A673 (cell line): ENCODE measurements at regions not wholly inside any gene's neighbourhood (a gene's known extent, or its start where the extent isn't known, plus 50 kb on each side); places are given as distances from the start of the nearest gene placed in this dataset.

Experiments
- BruUV-seq: library from RNA; stranded (reverse); fragments of 400-500 nt; replicated peaks from 2 replicates; lab custom pipeline; 2021; lab: Mats Ljungman, UMichigan
- CTCF ChIA-PET: fragments of 300-600 bp; sonication (Branson Sonifier 250); formaldehyde crosslinking; loops from one replicate; lab custom pipeline; 2022; ENCODE audit warnings: antibody characterized with exemption; lab: Charles Lee
- POLR2A ChIA-PET: fragments of 300-600 bp; sonication (Branson Sonifier 250); formaldehyde crosslinking; loops from one replicate; lab custom pipeline; 2022; ENCODE audit warnings: antibody characterized with exemption; ENCODE audit not compliant: low non-redundant PET; lab: Charles Lee
- DNase-seq: peaks from one replicate; pipeline ENCODE4 v3.0.0-alpha.2; 2015; ENCODE audit warnings: low spot score
- H3K27ac ChIP-seq: fragments of 200-600 bp; sonication (generic); 2 replicates; pipeline ENCODE4 v1.5.1; 2016; ENCODE audit warnings: mixed run types, low read depth, mild to moderate bottlenecking, mixed read lengths, antibody characterized with exemption, low read length; ENCODE audit not compliant: poor library complexity, severe bottlenecking
- H3K27me3 ChIP-seq: fragments of 200-600 bp; sonication (generic); replicated peaks from 2 replicates; pipeline ENCODE4 v1.6.1; 2017; ENCODE audit warnings: mixed run types, low read depth, mild to moderate bottlenecking, mixed read lengths, antibody characterized with exemption, low read length; ENCODE audit not compliant: insufficient read depth, poor library complexity
- H3K36me3 ChIP-seq: fragments of 200-600 bp; sonication (generic); 2 replicates; pipeline ENCODE4 v1.6.1; 2016; ENCODE audit warnings: mixed run types, mild to moderate bottlenecking, mixed read lengths, antibody characterized with exemption, low read length; ENCODE audit not compliant: insufficient read depth, poor library complexity, severe bottlenecking
- H3K4me1 ChIP-seq: fragments of 200-600 bp; sonication (generic); 2 replicates; pipeline ENCODE4 v1.6.1; 2017; ENCODE audit warnings: mixed run types, mild to moderate bottlenecking, mixed read lengths, antibody characterized with exemption, low read length; ENCODE audit not compliant: insufficient read depth, poor library complexity, severe bottlenecking
- H3K4me3 ChIP-seq: fragments of 200-600 bp; sonication (generic); 2 replicates; pipeline ENCODE4 v1.5.1; 2016; ENCODE audit warnings: low read depth, mixed run types, mild to moderate bottlenecking, mixed read lengths, low read length; ENCODE audit not compliant: poor library complexity, severe bottlenecking
- H3K9me3 ChIP-seq: fragments of 200-600 bp; sonication (generic); 2 replicates; pipeline ENCODE4 v1.6.1; 2016; ENCODE audit warnings: mixed run types, low read depth, mild to moderate bottlenecking, mixed read lengths, antibody characterized with exemption, low read length; ENCODE audit not compliant: poor library complexity, severe bottlenecking
- EZH2 ChIP-seq: fragments of 200-600 bp; sonication (generic); IDR thresholded peaks from 2 replicates; pipeline ENCODE4 v1.6.1; 2017; ENCODE audit warnings: borderline replicate concordance, low read depth, mild to moderate bottlenecking, mixed read lengths, antibody characterized with exemption, low read length; ENCODE audit not compliant: poor library complexity, severe bottlenecking
- intact Hi-C: fragments of 100-400 bp; cut with micrococcal nuclease; formaldehyde crosslinking; loops from one replicate; pipeline ENCODE4 v1.10.0; 2022; ENCODE audit not compliant: unreplicated experiment
- TF ChIP-seq, protein P1 (sequence below): fragments of 300-800, 200-600 bp; sonication (generic); conservative IDR thresholded peaks from 2 replicates; pipeline ENCODE4 v1.5.1; 2017; ENCODE audit warnings: low read depth, mild to moderate bottlenecking, antibody characterized with exemption, low read length, moderate library complexity, mixed read lengths

DNA sequence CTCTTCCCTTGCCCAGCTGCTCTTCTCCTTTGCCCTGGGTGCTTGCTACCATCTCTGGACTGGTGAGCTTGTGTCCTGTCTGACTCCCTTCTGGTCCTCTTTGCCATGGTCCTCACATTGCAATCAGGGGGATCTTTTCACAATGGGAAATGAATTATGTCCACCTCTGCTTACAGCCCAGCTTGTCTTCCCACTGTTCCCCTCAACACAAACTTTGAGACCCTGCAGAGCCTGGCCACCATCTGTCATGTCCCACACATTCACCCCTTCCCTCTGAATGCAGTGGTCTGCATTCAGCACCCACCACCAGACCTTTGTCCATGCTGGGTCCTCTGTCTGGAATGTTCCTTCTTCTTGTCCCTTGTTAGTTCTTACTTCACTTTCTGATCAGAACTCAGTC, 100.5 kb downstream of the ABHD5 start:
- ChIA-PET CTCF (no interaction called here), POLR2A (no interaction called here)
- intact Hi-C loops: no loop called here
- no peak for DNase-seq
- H3K4me1 ChIP-seq: no peaks in the 10 kb centered on the region
- no peak overlapping the region for H3K4me3 ChIP-seq
- no peak overlapping the region for H3K27ac ChIP-seq
- no TSS peak for BruUV-seq
- H3K36me3 ChIP-seq: no peaks in the 10 kb centered on the region
- no peaks in the 10 kb centered on the region for H3K27me3 ChIP-seq
- TF ChIP-seq, protein P1, sequence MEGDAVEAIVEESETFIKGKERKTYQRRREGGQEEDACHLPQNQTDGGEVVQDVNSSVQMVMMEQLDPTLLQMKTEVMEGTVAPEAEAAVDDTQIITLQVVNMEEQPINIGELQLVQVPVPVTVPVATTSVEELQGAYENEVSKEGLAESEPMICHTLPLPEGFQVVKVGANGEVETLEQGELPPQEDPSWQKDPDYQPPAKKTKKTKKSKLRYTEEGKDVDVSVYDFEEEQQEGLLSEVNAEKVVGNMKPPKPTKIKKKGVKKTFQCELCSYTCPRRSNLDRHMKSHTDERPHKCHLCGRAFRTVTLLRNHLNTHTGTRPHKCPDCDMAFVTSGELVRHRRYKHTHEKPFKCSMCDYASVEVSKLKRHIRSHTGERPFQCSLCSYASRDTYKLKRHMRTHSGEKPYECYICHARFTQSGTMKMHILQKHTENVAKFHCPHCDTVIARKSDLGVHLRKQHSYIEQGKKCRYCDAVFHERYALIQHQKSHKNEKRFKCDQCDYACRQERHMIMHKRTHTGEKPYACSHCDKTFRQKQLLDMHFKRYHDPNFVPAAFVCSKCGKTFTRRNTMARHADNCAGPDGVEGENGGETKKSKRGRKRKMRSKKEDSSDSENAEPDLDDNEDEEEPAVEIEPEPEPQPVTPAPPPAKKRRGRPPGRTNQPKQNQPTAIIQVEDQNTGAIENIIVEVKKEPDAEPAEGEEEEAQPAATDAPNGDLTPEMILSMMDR: no peak
- no peaks in the 10 kb centered on the region for H3K9me3 ChIP-seq

DNA sequence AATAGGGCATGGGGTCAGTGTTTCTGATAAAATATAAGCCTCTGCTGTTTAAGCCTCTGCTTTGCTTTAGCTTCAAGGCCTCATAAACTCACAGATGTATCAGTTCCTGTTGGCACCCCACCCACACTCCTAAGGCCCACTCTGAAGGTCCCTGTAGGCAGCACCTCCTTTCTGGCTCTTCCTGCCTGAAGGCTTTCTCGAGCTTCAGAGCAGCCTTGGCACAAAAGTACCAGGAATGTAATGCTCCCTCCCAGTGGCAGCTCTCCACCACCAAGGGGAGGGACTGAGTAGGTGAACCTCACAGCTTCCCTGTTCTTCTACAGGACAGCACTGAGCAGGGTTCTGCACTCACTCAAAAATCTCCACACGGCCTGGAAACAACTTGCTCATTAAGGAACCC, 102.2 kb downstream of the ABHD5 start:
- intact Hi-C loops: no loop called here
- Histone ChIP-seq H3K4me1 (no peaks in the 10 kb centered on the region), H3K4me3 (no peak overlapping the region), H3K36me3 (no peaks in the 10 kb centered on the region), H3K27me3 (no peaks in the 10 kb centered on the region), H3K9me3 (no peaks in the 10 kb centered on the region), H3K27ac (no peak overlapping the region)
- ChIA-PET CTCF (no interaction called here), POLR2A (interaction anchor here (0.6 kb wide), 1 partner anchor 33 kb away, joined by 3 read pairs; no protein-coding TSS in a partner anchor)
- no TSS peak for BruUV-seq
- no peak for TF ChIP-seq EZH2
- TF ChIP-seq, protein P1: no peak
- DNase-seq: no peak

DNA sequence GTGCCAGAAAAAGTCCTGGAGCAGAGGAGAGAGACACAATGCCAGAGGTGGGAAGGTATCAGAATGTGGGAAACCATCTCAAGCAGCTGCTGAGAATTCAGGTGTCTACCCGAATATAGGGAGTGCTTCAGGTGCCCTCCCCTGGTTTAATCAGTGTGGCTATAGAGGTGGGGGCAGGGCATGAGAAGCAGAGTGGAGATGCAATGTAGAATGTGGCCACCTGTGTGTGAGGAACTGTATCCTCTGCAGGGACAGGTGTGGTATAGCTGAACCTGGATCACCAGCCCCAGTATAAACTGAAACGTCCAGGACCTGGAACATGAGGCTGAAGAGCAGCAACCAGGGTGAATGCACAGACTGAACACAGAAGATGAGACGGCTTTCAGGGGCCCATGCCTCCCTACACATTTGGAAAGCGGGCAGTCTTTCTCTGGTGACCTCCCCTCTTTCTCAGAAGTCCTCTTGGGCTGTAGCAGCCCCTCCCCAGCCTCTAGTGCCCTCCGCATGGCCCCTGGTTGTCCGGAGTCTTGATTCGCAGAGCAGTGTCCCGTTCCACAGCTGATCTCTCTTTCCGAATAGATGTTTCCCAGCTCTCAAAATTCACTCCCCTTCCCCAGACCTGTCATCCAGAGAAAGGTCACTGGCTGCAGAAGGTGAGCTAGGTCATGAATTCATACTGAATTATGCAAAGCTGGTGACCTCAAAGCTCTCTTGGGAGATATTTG, 103.1 kb downstream of the ABHD5 start:
- H3K36me3 ChIP-seq: no peaks in the 10 kb centered on the region
- ChIA-PET POLR2A (interaction anchor here (0.6 kb wide), 1 partner anchor 32 kb away, joined by 3 read pairs; no protein-coding TSS in a partner anchor), CTCF (no interaction called here)
- H3K4me1 ChIP-seq: no peaks in the 10 kb centered on the region
- no peaks in the 10 kb centered on the region for H3K27me3 ChIP-seq
- intact Hi-C loops: no loop called here
- TF ChIP-seq, protein P1: no peak
- BruUV-seq: no TSS peak
- no peak for DNase-seq
- no peak overlapping the region for H3K4me3 ChIP-seq
- no peaks in the 10 kb centered on the region for H3K9me3 ChIP-seq
- H3K27ac ChIP-seq: no peak overlapping the region
